ENCODE measurements at regions not wholly inside any gene's neighbourhood (a gene's known extent, or its start where the extent isn't known, plus 50 kb on each side); places are given as distances from the start of the nearest gene placed in this dataset.
A peak's percentile ranks its signal among the peaks of the same experiment; 100 is the strongest.

- TF ChIP-seq PATZ1 (CRISPR knock-in tag; IDR thresholded peaks at IDR 0.05; ENCODE audit: borderline replicate concordance): no peak
Measured at GRCh38 chrX:110871839-110872238, 76.2 kb upstream of the CHRDL1 start (continued).

GRCh38 chrX:110866421-110866820, 70.8 kb upstream of the CHRDL1 start:
- no peak for ATAC-seq
- TF ChIP-seq BACH2 (CRISPR knock-in tag; IDR thresholded peaks at IDR 0.05; ENCODE audit: borderline replicate concordance) (no peak), ZFP3 (CRISPR knock-in tag; IDR thresholded peaks at IDR 0.05) (no peak), CREB5 (CRISPR knock-in tag; IDR thresholded peaks at IDR 0.05; ENCODE audit: low read depth) (no peak), ZC3H10 (CRISPR knock-in tag; IDR thresholded peaks at IDR 0.05) (no peak), PPARA (CRISPR knock-in tag; IDR thresholded peaks at IDR 0.05; ENCODE audit: borderline replicate concordance) (no peak), ZFP30 (CRISPR knock-in tag; IDR thresholded peaks at IDR 0.05) (no peak), TCF4 (CRISPR knock-in tag; IDR thresholded peaks at IDR 0.05; ENCODE audit: borderline replicate concordance) (no peak), TSHZ2 (CRISPR knock-in tag; IDR thresholded peaks at IDR 0.05) (no peak), ARNTL (CRISPR knock-in tag; IDR thresholded peaks at IDR 0.05; ENCODE audit: borderline replicate concordance, low read depth) (no peak), ZNF565 (CRISPR knock-in tag; conservative IDR thresholded peaks at IDR 0.05; ENCODE audit: low read depth) (no peak), TOX (CRISPR knock-in tag; IDR thresholded peaks at IDR 0.05; ENCODE audit: borderline replicate concordance) (no peak)

- TF ChIP-seq ESRRG (CRISPR knock-in tag; IDR thresholded peaks at IDR 0.05) (no peak), PATZ1 (CRISPR knock-in tag; IDR thresholded peaks at IDR 0.05; ENCODE audit: borderline replicate concordance) (no peak)
- ATAC-seq: no peak
Measured at GRCh38 chrX:110863883-110864282, 68.3 kb upstream of the CHRDL1 start.

- ATAC-seq: no peak
- no peak for TF ChIP-seq PATZ1 (CRISPR knock-in tag; IDR thresholded peaks at IDR 0.05; ENCODE audit: borderline replicate concordance)
- no peak for TF ChIP-seq ESRRG (CRISPR knock-in tag; IDR thresholded peaks at IDR 0.05)
- TF ChIP-seq GLIS3 (CRISPR knock-in tag; IDR thresholded peaks at IDR 0.05): no peak
- no peak for TF ChIP-seq OSR1 (CRISPR knock-in tag; IDR thresholded peaks at IDR 0.05)
- no peak for TF ChIP-seq ZFP3 (CRISPR knock-in tag; IDR thresholded peaks at IDR 0.05)
- no peak for TF ChIP-seq BACH2 (CRISPR knock-in tag; IDR thresholded peaks at IDR 0.05; ENCODE audit: borderline replicate concordance)
- no peak for TF ChIP-seq SNAI2 (CRISPR knock-in tag; IDR thresholded peaks at IDR 0.05)
Measured at GRCh38 chrX:110858565-110858964, 62.9 kb upstream of the CHRDL1 start.

GRCh38 chrX:110853610-110854009, 58.0 kb upstream of the CHRDL1 start:
- peak; percentile 69; the same call in 2 of the 3 replicates for ATAC-seq
- TF ChIP-seq ZFP3 (CRISPR knock-in tag; IDR thresholded peaks at IDR 0.05): no peak
- no peak for TF ChIP-seq RARB (CRISPR knock-in tag; IDR thresholded peaks at IDR 0.05)
- no peak for TF ChIP-seq GLIS3 (CRISPR knock-in tag; IDR thresholded peaks at IDR 0.05)
- no peak for TF ChIP-seq ISL1 (CRISPR knock-in tag; IDR thresholded peaks at IDR 0.05)
- TF ChIP-seq TOX (CRISPR knock-in tag; IDR thresholded peaks at IDR 0.05; ENCODE audit: borderline replicate concordance): no peak
- TF ChIP-seq ZNF8 (CRISPR knock-in tag; IDR thresholded peaks at IDR 0.05): no peak
- TF ChIP-seq CSRNP3 (CRISPR knock-in tag; IDR thresholded peaks at IDR 0.05): no peak
- TF ChIP-seq TCF4 (CRISPR knock-in tag; IDR thresholded peaks at IDR 0.05; ENCODE audit: borderline replicate concordance): no peak
- no peak for TF ChIP-seq BACH2 (CRISPR knock-in tag; IDR thresholded peaks at IDR 0.05; ENCODE audit: borderline replicate concordance)
- TF ChIP-seq PPARA (CRISPR knock-in tag; IDR thresholded peaks at IDR 0.05; ENCODE audit: borderline replicate concordance): no peak
- no peak for TF ChIP-seq ZFP30 (CRISPR knock-in tag; IDR thresholded peaks at IDR 0.05)
- TF ChIP-seq ZNF565 (CRISPR knock-in tag; conservative IDR thresholded peaks at IDR 0.05; ENCODE audit: low read depth): no peak
- TF ChIP-seq OSR1 (CRISPR knock-in tag; IDR thresholded peaks at IDR 0.05): no peak
- no peak for TF ChIP-seq ESRRG (CRISPR knock-in tag; IDR thresholded peaks at IDR 0.05)
- TF ChIP-seq CREB5 (CRISPR knock-in tag; IDR thresholded peaks at IDR 0.05; ENCODE audit: low read depth): no peak
